ENCODE measurements at regions not wholly inside any gene's neighbourhood (a gene's known extent, or its start where the extent isn't known, plus 50 kb on each side); places are given as distances from the start of the nearest gene placed in this dataset. TPM values are rescaled to one million over a fixed set of nuclear protein-coding genes. Genes with fewer than 3 reads are reported as not detected.

Small RNA genes lying in the stretch of these regions (microRNA-seq; reads per million reads assigned to microRNA genes)
- not detected for gene MIR147A
